ENCODE measurements at regions not wholly inside any gene's neighbourhood (a gene's known extent, or its start where the extent isn't known, plus 50 kb on each side); places are given as distances from the start of the nearest gene placed in this dataset.

GRCh38 chr13:82597747-82598146 lies 1284.5 kb downstream of the SLITRK1 start:
- TF ChIP-seq CTCF (IDR thresholded peaks at IDR 0.05) (no peak), POLR2A (IDR thresholded peaks at IDR 0.05) (no peak)
